KMS-11 (cell line): ENCODE measurements at regions not wholly inside any gene's neighbourhood (a gene's known extent, or its start where the extent isn't known, plus 50 kb on each side); places are given as distances from the start of the nearest gene placed in this dataset.

ENCODE experiments used
- H2AFZ ChIP-seq: fragments of 200-600 bp; sonication (generic); 2 replicates; pipeline ENCODE4 v1.6.1; 2016; ENCODE audit warnings: antibody characterized with exemption, mixed run types, low read depth
- H3K27ac ChIP-seq: fragments of 200-600 bp; sonication (generic); 2 replicates; pipeline ENCODE4 v1.6.1; 2016; ENCODE audit warnings: mild to moderate bottlenecking, mixed run types
- H3K27me3 ChIP-seq: fragments of 200-600 bp; sonication (generic); 2 replicates; pipeline ENCODE4 v1.6.1; 2017; ENCODE audit warnings: mild to moderate bottlenecking, low read depth, mixed run types, moderate library complexity; ENCODE audit not compliant: insufficient read depth
- H3K36me3 ChIP-seq: fragments of 200-600 bp; sonication (generic); 2 replicates; pipeline ENCODE4 v1.6.1; 2017; ENCODE audit warnings: mild to moderate bottlenecking, mixed run types; ENCODE audit not compliant: insufficient read depth
- H3K4me1 ChIP-seq: fragments of 200-600 bp; sonication (generic); 2 replicates; pipeline ENCODE4 v1.6.1; 2016; ENCODE audit warnings: mild to moderate bottlenecking, low read depth, mixed run types; ENCODE audit not compliant: poor library complexity, severe bottlenecking
- H3K4me2 ChIP-seq: fragments of 200-600 bp; sonication (generic); 2 replicates; pipeline ENCODE4 v1.7.0; 2016; ENCODE audit warnings: mild to moderate bottlenecking, mixed run types
- H3K4me3 ChIP-seq: fragments of 200-600 bp; sonication (generic); IDR thresholded peaks from 2 replicates; pipeline ENCODE4 v1.6.1; 2017; ENCODE audit warnings: low read depth, low read length, mixed read lengths; ENCODE audit not compliant: insufficient read depth
- H3K79me2 ChIP-seq: fragments of 200-600 bp; sonication (generic); 2 replicates; pipeline ENCODE4 v1.6.1; 2016; ENCODE audit warnings: low read depth, mixed run types; ENCODE audit not compliant: insufficient read depth
- H3K9ac ChIP-seq: fragments of 200-600 bp; sonication (generic); 2 replicates; pipeline ENCODE4 v1.6.1; 2016; ENCODE audit warnings: mild to moderate bottlenecking, mixed run types
- H4K20me1 ChIP-seq: fragments of 200-600 bp; sonication (generic); 2 replicates; pipeline ENCODE4 v1.6.1; 2016; ENCODE audit warnings: mild to moderate bottlenecking, mixed run types; ENCODE audit not compliant: insufficient read depth
- CTCF ChIP-seq: fragments of 200-600 bp; sonication (generic); conservative IDR thresholded peaks from 2 replicates; pipeline ENCODE4 v1.6.1; 2017; ENCODE audit warnings: low read depth, mild to moderate bottlenecking, antibody characterized with exemption, low read length, moderate library complexity, mixed read lengths

DNA sequence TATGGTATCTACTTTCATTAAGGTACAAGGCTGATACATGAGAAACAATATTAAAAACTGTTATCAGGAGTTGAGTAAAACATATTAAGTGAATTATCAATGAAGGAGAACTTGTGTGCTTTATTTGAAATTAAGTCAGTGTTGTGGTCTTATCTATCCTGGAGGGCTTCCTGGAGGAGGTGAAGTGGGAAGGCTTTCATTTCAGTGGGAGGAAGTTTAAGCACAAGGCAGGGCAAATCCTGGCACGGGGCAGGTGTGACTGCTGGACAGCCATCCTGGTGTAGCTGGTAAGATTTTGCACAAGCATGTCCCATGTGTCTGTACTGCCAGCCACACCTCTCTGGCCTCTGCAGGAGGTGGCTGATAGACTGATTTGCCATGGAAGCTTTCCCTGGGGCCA is 159.7 kb upstream of the SKOR2 start:
- Histone ChIP-seq H3K36me3 (no peaks in the 10 kb centered on the region), H3K27ac (no peak overlapping the region), H4K20me1 (no peaks in the 10 kb centered on the region), H2AFZ (no peak overlapping the region), H3K27me3 (no peaks in the 10 kb centered on the region), H3K9ac (no peak overlapping the region), H3K4me1 (no peaks in the 10 kb centered on the region), H3K4me2 (no peak overlapping the region), H3K4me3 (no peak overlapping the region), H3K79me2 (no peaks in the 10 kb centered on the region)
- TF ChIP-seq CTCF: no peak

DNA sequence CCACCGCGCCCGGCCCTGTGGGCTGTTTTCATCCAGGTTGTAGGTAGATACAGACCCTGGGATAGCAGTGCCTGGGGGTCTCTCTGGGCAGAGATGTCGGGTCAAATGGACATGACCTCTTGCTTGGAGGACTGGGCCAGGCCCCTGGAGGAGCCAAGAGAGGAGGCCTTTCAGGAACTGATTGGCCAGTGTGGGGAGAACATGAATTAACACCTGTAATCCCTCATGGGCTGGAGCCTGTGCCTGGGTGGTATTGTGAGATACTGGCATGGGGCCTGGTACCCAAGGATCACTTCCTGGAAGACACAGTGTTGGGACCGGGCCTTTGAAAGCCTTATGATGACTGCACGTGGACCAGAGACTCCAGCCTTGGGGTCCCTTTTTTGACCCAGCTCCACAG is 158.7 kb upstream of the SKOR2 start:
- Histone ChIP-seq H3K79me2 (no peaks in the 10 kb centered on the region), H3K4me1 (no peaks in the 10 kb centered on the region), H3K9ac (no peak overlapping the region), H3K4me2 (no peak overlapping the region), H3K36me3 (no peaks in the 10 kb centered on the region), H3K4me3 (no peak overlapping the region), H3K27ac (no peak overlapping the region), H4K20me1 (no peaks in the 10 kb centered on the region), H2AFZ (no peak overlapping the region), H3K27me3 (no peaks in the 10 kb centered on the region)
- TF ChIP-seq CTCF: no peak

DNA sequence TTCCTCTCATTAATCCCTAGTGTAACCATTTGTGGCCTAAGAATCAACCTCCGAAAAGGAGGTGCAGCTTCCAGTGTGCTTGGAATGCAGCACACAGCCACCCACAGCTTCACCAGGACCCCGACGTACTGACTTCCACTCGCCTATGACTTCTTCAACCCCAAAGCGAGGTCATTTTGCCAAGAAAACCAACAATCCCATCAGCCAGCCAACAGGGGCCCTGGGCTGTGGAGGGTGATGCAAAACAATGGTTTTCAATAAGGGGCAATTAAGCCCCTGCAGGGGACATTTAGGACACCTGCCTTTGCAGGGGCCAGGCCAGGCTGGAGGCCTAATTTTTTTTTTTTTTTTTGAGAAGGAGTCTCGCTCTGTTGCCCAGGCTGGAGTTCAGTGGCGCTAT is 158.1 kb upstream of the SKOR2 start:
- H3K4me1 ChIP-seq: no peaks in the 10 kb centered on the region
- H3K36me3 ChIP-seq: no peaks in the 10 kb centered on the region
- no peaks in the 10 kb centered on the region for H3K27me3 ChIP-seq
- H3K79me2 ChIP-seq: no peaks in the 10 kb centered on the region
- H3K27ac ChIP-seq: no peak overlapping the region
- H2AFZ ChIP-seq: no peak overlapping the region
- no peaks in the 10 kb centered on the region for H4K20me1 ChIP-seq
- no peak overlapping the region for H3K4me2 ChIP-seq
- TF ChIP-seq CTCF: no peak
- no peak overlapping the region for H3K9ac ChIP-seq
- H3K4me3 ChIP-seq: no peak overlapping the region

DNA sequence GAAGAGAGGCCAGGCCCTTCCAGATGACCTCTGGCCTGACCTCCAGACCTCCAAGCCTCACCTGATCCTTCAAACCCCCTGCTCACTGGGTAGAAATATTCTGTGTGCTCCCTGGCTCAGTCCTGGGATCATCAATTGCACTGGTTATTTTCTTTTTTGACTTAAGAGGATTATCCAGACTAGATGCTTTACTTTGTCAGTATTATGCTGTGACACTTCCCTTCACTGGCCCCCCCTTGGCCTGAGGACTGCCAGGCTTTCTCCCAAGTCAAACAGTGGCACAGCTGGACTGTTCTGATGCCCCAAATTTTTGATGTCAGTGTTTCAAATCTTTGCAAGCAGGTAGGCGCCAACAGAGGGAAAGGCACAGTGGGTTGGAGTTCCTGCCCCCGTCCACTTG is 156.3 kb upstream of the SKOR2 start:
- TF ChIP-seq CTCF: no peak
- Histone ChIP-seq H3K9ac (no peak overlapping the region), H3K27me3 (no peaks in the 10 kb centered on the region), H2AFZ (no peak overlapping the region), H3K27ac (no peak overlapping the region), H3K79me2 (no peaks in the 10 kb centered on the region), H3K4me1 (no peaks in the 10 kb centered on the region), H3K4me2 (no peak overlapping the region), H3K4me3 (no peak overlapping the region), H4K20me1 (no peaks in the 10 kb centered on the region), H3K36me3 (no peaks in the 10 kb centered on the region)

DNA sequence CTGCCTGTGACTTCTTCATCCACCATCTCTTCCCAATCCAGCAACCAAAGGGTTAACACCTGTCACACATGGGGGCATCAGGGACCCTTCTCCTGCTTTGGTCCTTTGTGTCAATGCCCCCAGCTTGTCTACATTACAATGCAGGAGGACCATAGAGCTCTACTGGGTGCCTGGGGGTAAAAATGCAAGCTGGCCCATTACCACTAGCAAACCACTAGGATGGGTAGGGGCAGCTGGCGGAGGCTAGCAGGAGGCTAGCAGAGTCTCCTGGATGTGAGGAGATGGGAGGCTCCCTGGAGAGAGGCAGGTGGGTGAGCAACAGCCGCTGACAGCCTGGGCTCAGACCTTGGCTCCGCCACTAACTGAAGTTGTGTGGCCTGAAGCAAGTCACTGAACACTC is 153.4 kb upstream of the SKOR2 start:
- Histone ChIP-seq H3K79me2 (no peaks in the 10 kb centered on the region), H3K9ac (no peak overlapping the region), H2AFZ (no peak overlapping the region), H3K27ac (no peak overlapping the region), H3K36me3 (no peaks in the 10 kb centered on the region), H3K27me3 (no peaks in the 10 kb centered on the region), H3K4me2 (no peak overlapping the region), H3K4me1 (no peaks in the 10 kb centered on the region), H4K20me1 (no peaks in the 10 kb centered on the region), H3K4me3 (no peak overlapping the region)
- no peak for TF ChIP-seq CTCF
